Tibial artery (tissue), 4 donors: ENCODE measurements at regions not wholly inside any gene's neighbourhood (a gene's known extent, or its start where the extent isn't known, plus 50 kb on each side); places are given as distances from the start of the nearest gene placed in this dataset.
"Not testable (repeated sequence)": the region's sequence is repeated elsewhere in the genome, so short reads cannot be mapped to it uniquely, and the experiment has no call there.

ENCODE experiments used
- DNase-seq, 2 donors: peaks; one replicate each; pipeline ENCODE4 v3.0.0-alpha.2; 2019
- H3K27ac ChIP-seq, 2 donors: fragments of 200-600 bp; sonication (generic) in 1 of 2; 1 replicate in 1 of 2; 2 replicates in 1 of 2; pipeline ENCODE4 v1.5.1; 2018 to 2019; ENCODE audit warnings: mild to moderate bottlenecking in 1 of 2
- H3K27me3 ChIP-seq, 2 donors: fragments of 200-600 bp; sonication (generic) in 1 of 2; one replicate each; pipeline versions ENCODE4 v1.5.1 to v1.6.0; 2016 to 2019
- H3K36me3 ChIP-seq, 3 donors: fragments of 200-600 bp; sonication (generic) in 2 of 3; one replicate each; pipeline ENCODE4 v1.5.1; 2016 to 2019; ENCODE audit warnings: mild to moderate bottlenecking in 2 of 3
- H3K4me1 ChIP-seq, 4 donors: fragments of 200-600 bp; sonication (generic) in 2 of 4; 1 replicate in 3 of 4; 2 replicates in 1 of 4; pipeline ENCODE4 v1.5.1; 2016 to 2019
- H3K4me3 ChIP-seq, 2 donors: fragments of 200-600 bp; sonication (generic) in 1 of 2; 1 replicate in 1 of 2; 2 replicates in 1 of 2; pipeline ENCODE4 v1.5.1; 2018 to 2019; ENCODE audit warnings: mild to moderate bottlenecking in 2 of 2
- H3K9me3 ChIP-seq, 3 donors: fragments of 200-600 bp; sonication (generic) in 1 of 3; one replicate each; pipeline ENCODE4 v1.5.1; 2016 to 2019
- CTCF ChIP-seq, 2 experiments: fragments of 200-600 bp in 1 of 2; fragments of 450-650 bp in 1 of 2; IDR thresholded peaks; one replicate each; pipeline ENCODE4 v1.5.1; 2017 to 2019; ENCODE audit warnings: antibody characterized with exemption in 2 of 2, mild to moderate bottlenecking in 1 of 2, moderate library complexity in 1 of 2
- intact Hi-C: fragments of 100-400 bp; cut with DNase I; formaldehyde crosslinking; loops from one replicate; pipeline ENCODE4 v1.15.0; 2023; ENCODE audit warnings: low total_unique reads

- Histone ChIP-seq H3K27me3 (no peaks in the 10 kb centered on the region), H3K9me3 (peaks cover 0 to 5% (median 3%) of the 10 kb centered on the region in 3 donors), H3K4me3 (no peak overlapping the region), H3K4me1 (no peaks in the 10 kb centered on the region), H3K27ac (no peak overlapping the region), H3K36me3 (no peaks in the 10 kb centered on the region)
- intact Hi-C loops = no loop called here
- DNase-seq = no peak
- TF ChIP-seq CTCF (IDR thresholded peaks at IDR 0.05) = no peak
Observed at GRCh38 chr5:7272408-7272965, 123.5 kb upstream of the ADCY2 start.

- no peak overlapping the region for H3K4me3 ChIP-seq
- H3K4me1 ChIP-seq = no peaks in the 10 kb centered on the region
- no peaks in the 10 kb centered on the region for H3K27me3 ChIP-seq
- H3K27ac ChIP-seq = no peak overlapping the region
- no peak for TF ChIP-seq CTCF (IDR thresholded peaks at IDR 0.05)
- no peak for DNase-seq
- no peaks in the 10 kb centered on the region for H3K36me3 ChIP-seq
- intact Hi-C loops = no loop called here
- peaks cover 0 to 5% (median 3%) of the 10 kb centered on the region in 3 donors for H3K9me3 ChIP-seq
Observed at GRCh38 chr5:7274203-7274602, 121.7 kb upstream of the ADCY2 start.

GRCh38 chr5:7289634-7290033, 106.3 kb upstream of the ADCY2 start:
- H3K27me3 ChIP-seq, H3K9me3 ChIP-seq, H3K4me1 ChIP-seq, H3K36me3 ChIP-seq, H3K27ac ChIP-seq, intact Hi-C loops, H3K4me3 ChIP-seq, DNase-seq: not testable (repeated sequence)

- intact Hi-C loops, H3K27ac ChIP-seq, H3K4me3 ChIP-seq, DNase-seq, H3K4me1 ChIP-seq, H3K36me3 ChIP-seq, H3K9me3 ChIP-seq, H3K27me3 ChIP-seq: not testable (repeated sequence)
Observed at GRCh38 chr5:7297821-7298220, 98.1 kb upstream of the ADCY2 start.

- H3K4me3 ChIP-seq, H3K27me3 ChIP-seq, DNase-seq, H3K4me1 ChIP-seq, H3K9me3 ChIP-seq, H3K27ac ChIP-seq, H3K36me3 ChIP-seq, intact Hi-C loops: not testable (repeated sequence)
Observed at GRCh38 chr5:7299731-7300130, 96.2 kb upstream of the ADCY2 start.

- H3K4me1 ChIP-seq, H3K4me3 ChIP-seq, H3K36me3 ChIP-seq, DNase-seq, intact Hi-C loops, H3K9me3 ChIP-seq, H3K27ac ChIP-seq, H3K27me3 ChIP-seq: not testable (repeated sequence)
Observed at GRCh38 chr5:7305000-7305674, 90.8 kb upstream of the ADCY2 start.

GRCh38 chr5:7306556-7306955, 89.4 kb upstream of the ADCY2 start:
- H3K27ac ChIP-seq, H3K4me3 ChIP-seq, H3K36me3 ChIP-seq, intact Hi-C loops, H3K9me3 ChIP-seq, H3K27me3 ChIP-seq, DNase-seq, H3K4me1 ChIP-seq: not testable (repeated sequence)

- intact Hi-C loops, H3K27ac ChIP-seq, H3K4me1 ChIP-seq, H3K4me3 ChIP-seq, H3K9me3 ChIP-seq, DNase-seq, H3K27me3 ChIP-seq, H3K36me3 ChIP-seq: not testable (repeated sequence)
Observed at GRCh38 chr5:7307709-7308108, 88.2 kb upstream of the ADCY2 start.

- H3K27ac ChIP-seq, H3K4me1 ChIP-seq, DNase-seq, intact Hi-C loops, H3K4me3 ChIP-seq, H3K36me3 ChIP-seq, H3K9me3 ChIP-seq, H3K27me3 ChIP-seq: not testable (repeated sequence)
Observed at GRCh38 chr5:7309715-7310114, 86.2 kb upstream of the ADCY2 start.

- H3K27ac ChIP-seq, H3K4me3 ChIP-seq, DNase-seq, H3K36me3 ChIP-seq, H3K9me3 ChIP-seq, H3K4me1 ChIP-seq, H3K27me3 ChIP-seq, intact Hi-C loops: not testable (repeated sequence)
Observed at GRCh38 chr5:7310656-7311055, 85.3 kb upstream of the ADCY2 start.
